ENCODE measurements at regions not wholly inside any gene's neighbourhood (a gene's known extent, or its start where the extent isn't known, plus 50 kb on each side); places are given as distances from the start of the nearest gene placed in this dataset.

DNA sequence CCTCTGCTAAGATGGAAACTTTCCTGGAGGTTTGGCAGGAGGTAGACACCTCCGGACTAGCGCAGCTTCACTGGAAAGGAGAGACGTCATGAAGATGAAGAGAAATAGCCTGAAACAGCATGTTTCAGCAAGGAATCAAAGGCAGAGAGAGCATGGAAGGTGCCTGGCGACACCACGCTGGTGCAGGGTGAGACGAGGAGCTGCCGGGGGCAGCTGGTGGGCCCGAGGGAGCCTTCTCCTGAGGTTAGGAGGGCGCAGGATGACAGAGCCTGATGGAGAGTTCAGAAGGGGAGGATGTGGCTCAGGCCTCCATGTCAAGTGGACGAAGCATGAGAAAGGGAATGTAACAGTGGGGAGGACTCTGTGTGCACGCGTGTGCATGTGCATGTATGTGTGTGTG lies 113.6 kb downstream of the TPRA1 start:
- Histone ChIP-seq H3K36me3 (replicated peaks in 1 of 2; ENCODE audit: control insufficient read depth in 2 of 2, insufficient read depth in 2 of 2, low read length in 2 of 2) (no peaks in the 10 kb centered on the region), H3K27me3 (ENCODE audit: control insufficient read depth in 3 of 3, insufficient read depth in 3 of 3, low read depth in 1 of 3, low read length in 3 of 3) (peaks cover 0 to 19% (median 0%) of the 10 kb centered on the region in 3 experiments), H3K4me1 (ENCODE audit: control insufficient read depth in 2 of 2, insufficient read depth in 1 of 2, low read depth in 1 of 2, low read length in 2 of 2) (peaks cover 7 to 8% of the 10 kb centered on the region in 2 donors), H3K9me3 (replicated peaks in 1 of 2; ENCODE audit: control insufficient read depth in 2 of 2, insufficient read depth in 1 of 2, low read depth in 1 of 2, low read length in 2 of 2) (peaks cover 0 to 2% of the 10 kb centered on the region in 2 donors), H3K4me3 (ENCODE audit: low read length in 2 of 2) (no peak overlapping the region), H3K27ac (replicated peaks; ENCODE audit: low read length) (no peak overlapping the region), H4K91ac (ENCODE audit: low read depth, low read length, poor library complexity) (peak overlapping the region; percentile 3), H3K14ac (ENCODE audit: low read length) (no peak overlapping the region), H2BK12ac (ENCODE audit: low read length) (no peak overlapping the region), H2BK5ac (ENCODE audit: low read length) (no peak overlapping the region), H4K8ac (ENCODE audit: low read depth, low read length) (no peak overlapping the region), H3K4me2 (ENCODE audit: insufficient read depth, low read length, poor library complexity, severe bottlenecking) (no peak overlapping the region), H3K18ac (ENCODE audit: low read length) (no peak overlapping the region), H3K79me1 (ENCODE audit: low read depth, low read length) (no peaks in the 10 kb centered on the region), H2BK15ac (ENCODE audit: low read length) (peak overlapping the region; percentile 59), H3K4ac (ENCODE audit: low read length) (no peak overlapping the region), H2AK5ac (ENCODE audit: low read depth, low read length) (peak overlapping the region; percentile 23), H3K23ac (ENCODE audit: low read depth, low read length, poor library complexity) (no peak overlapping the region), H3K9ac (ENCODE audit: low read depth, low read length, poor library complexity) (no peak overlapping the region), H2BK120ac (ENCODE audit: low read depth, low read length) (no peak overlapping the region), H2AFZ (ENCODE audit: low read length) (no peak overlapping the region)
- WGBS, 2 donors (ENCODE audit: extremely low coverage in 2 of 2, insufficient read length in 2 of 2, insufficient replicate concordance in 1 of 2): no CpG with 5 or more reads among the region's 12 CpGs
- DNase-seq (ENCODE audit: low spot score): no peak

GRCh38 chr3:127475975-127476705 lies 114.4 kb downstream of the TPRA1 start:
- DNase-seq (ENCODE audit: low spot score): no peak
- H2AFZ ChIP-seq (ENCODE audit: low read length): no peak overlapping the region

DNA sequence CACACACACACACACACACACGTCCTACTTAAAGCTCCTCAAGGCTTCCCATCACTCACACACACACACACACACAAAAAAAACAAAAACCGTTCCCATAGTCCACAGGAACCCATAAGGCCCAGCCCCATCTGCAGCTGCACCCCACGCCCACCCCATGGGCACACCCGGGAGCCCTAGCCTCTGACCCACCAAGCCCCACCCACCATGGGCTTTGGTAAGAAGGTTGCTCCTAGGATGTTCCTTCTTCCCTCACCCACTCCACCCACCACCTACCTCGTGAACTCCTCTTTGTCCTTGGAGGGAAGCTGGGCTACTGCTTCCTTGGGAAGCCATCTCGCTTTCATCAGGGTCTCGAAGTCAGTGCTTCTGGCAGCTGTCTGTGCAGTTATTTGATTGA lies 115.1 kb downstream of the TPRA1 start:
- Histone ChIP-seq H2BK15ac (ENCODE audit: low read length) (no peak overlapping the region), H3K9me3 (replicated peaks in 1 of 2; ENCODE audit: control insufficient read depth in 2 of 2, insufficient read depth in 1 of 2, low read depth in 1 of 2, low read length in 2 of 2) (peaks cover 0 to 2% of the 10 kb centered on the region in 2 donors), H3K14ac (ENCODE audit: low read length) (no peak overlapping the region), H3K4me1 (ENCODE audit: control insufficient read depth in 2 of 2, insufficient read depth in 1 of 2, low read depth in 1 of 2, low read length in 2 of 2) (peaks cover 7 to 8% of the 10 kb centered on the region in 2 donors), H3K4ac (ENCODE audit: low read length) (no peak overlapping the region), H3K79me1 (ENCODE audit: low read depth, low read length) (no peaks in the 10 kb centered on the region), H2AK5ac (ENCODE audit: low read depth, low read length) (no peak overlapping the region), H3K36me3 (replicated peaks in 1 of 2; ENCODE audit: control insufficient read depth in 2 of 2, insufficient read depth in 2 of 2, low read length in 2 of 2) (no peaks in the 10 kb centered on the region), H4K8ac (ENCODE audit: low read depth, low read length) (no peak overlapping the region), H2BK120ac (ENCODE audit: low read depth, low read length) (no peak overlapping the region), H3K4me3 (ENCODE audit: low read length in 2 of 2) (no peak overlapping the region), H4K91ac (ENCODE audit: low read depth, low read length, poor library complexity) (no peak overlapping the region), H2BK12ac (ENCODE audit: low read length) (no peak overlapping the region), H3K23ac (ENCODE audit: low read depth, low read length, poor library complexity) (no peak overlapping the region), H3K27me3 (ENCODE audit: control insufficient read depth in 3 of 3, insufficient read depth in 3 of 3, low read depth in 1 of 3, low read length in 3 of 3) (peaks cover 0 to 12% (median 0%) of the 10 kb centered on the region in 3 experiments), H3K27ac (replicated peaks; ENCODE audit: low read length) (no peak overlapping the region), H2AFZ (ENCODE audit: low read length) (no peak overlapping the region), H3K18ac (ENCODE audit: low read length) (no peak overlapping the region), H3K9ac (ENCODE audit: low read depth, low read length, poor library complexity) (no peak overlapping the region), H3K4me2 (ENCODE audit: insufficient read depth, low read length, poor library complexity, severe bottlenecking) (no peak overlapping the region), H2BK5ac (ENCODE audit: low read length) (no peak overlapping the region)
- no CpG with 5 or more reads among the region's 7 CpGs for WGBS, 2 donors (ENCODE audit: extremely low coverage in 2 of 2, insufficient read length in 2 of 2, insufficient replicate concordance in 1 of 2)
- no peak for DNase-seq (ENCODE audit: low spot score)

More at GRCh38 chr3:127475975-127476705, 114.4 kb downstream of the TPRA1 start:
- H3K4ac ChIP-seq (ENCODE audit: low read length): no peak overlapping the region
- peaks cover 7 to 8% of the 10 kb centered on the region in 2 donors for H3K4me1 ChIP-seq (ENCODE audit: control insufficient read depth in 2 of 2, insufficient read depth in 1 of 2, low read depth in 1 of 2, low read length in 2 of 2)
- no peak overlapping the region for H2BK120ac ChIP-seq (ENCODE audit: low read depth, low read length)
- H3K14ac ChIP-seq (ENCODE audit: low read length): no peak overlapping the region
- H3K36me3 ChIP-seq (replicated peaks in 1 of 2; ENCODE audit: control insufficient read depth in 2 of 2, insufficient read depth in 2 of 2, low read length in 2 of 2): no peaks in the 10 kb centered on the region
- H4K91ac ChIP-seq (ENCODE audit: low read depth, low read length, poor library complexity): no peak overlapping the region
- WGBS, 2 donors (ENCODE audit: extremely low coverage in 2 of 2, insufficient read length in 2 of 2, insufficient replicate concordance in 1 of 2): no CpG with 5 or more reads among the region's 6 CpGs
- no peak overlapping the region for H3K27ac ChIP-seq (replicated peaks; ENCODE audit: low read length)
- no peak overlapping the region for H2BK15ac ChIP-seq (ENCODE audit: low read length)
- H3K4me2 ChIP-seq (ENCODE audit: insufficient read depth, low read length, poor library complexity, severe bottlenecking): no peak overlapping the region
- no peak overlapping the region for H3K9ac ChIP-seq (ENCODE audit: low read depth, low read length, poor library complexity)
- peaks cover 0 to 19% (median 0%) of the 10 kb centered on the region in 3 experiments for H3K27me3 ChIP-seq (ENCODE audit: control insufficient read depth in 3 of 3, insufficient read depth in 3 of 3, low read depth in 1 of 3, low read length in 3 of 3)
- H3K4me3 ChIP-seq (ENCODE audit: low read length in 2 of 2): no peak overlapping the region
- no peak overlapping the region for H2AK5ac ChIP-seq (ENCODE audit: low read depth, low read length)
- no peak overlapping the region for H3K23ac ChIP-seq (ENCODE audit: low read depth, low read length, poor library complexity)
- H2BK5ac ChIP-seq (ENCODE audit: low read length): no peak overlapping the region
- H2BK12ac ChIP-seq (ENCODE audit: low read length): no peak overlapping the region
- no peak overlapping the region for H3K18ac ChIP-seq (ENCODE audit: low read length)
- peaks cover 0 to 2% of the 10 kb centered on the region in 2 donors for H3K9me3 ChIP-seq (replicated peaks in 1 of 2; ENCODE audit: control insufficient read depth in 2 of 2, insufficient read depth in 1 of 2, low read depth in 1 of 2, low read length in 2 of 2)
- H3K79me1 ChIP-seq (ENCODE audit: low read depth, low read length): no peaks in the 10 kb centered on the region
- H4K8ac ChIP-seq (ENCODE audit: low read depth, low read length): no peak overlapping the region

DNA sequence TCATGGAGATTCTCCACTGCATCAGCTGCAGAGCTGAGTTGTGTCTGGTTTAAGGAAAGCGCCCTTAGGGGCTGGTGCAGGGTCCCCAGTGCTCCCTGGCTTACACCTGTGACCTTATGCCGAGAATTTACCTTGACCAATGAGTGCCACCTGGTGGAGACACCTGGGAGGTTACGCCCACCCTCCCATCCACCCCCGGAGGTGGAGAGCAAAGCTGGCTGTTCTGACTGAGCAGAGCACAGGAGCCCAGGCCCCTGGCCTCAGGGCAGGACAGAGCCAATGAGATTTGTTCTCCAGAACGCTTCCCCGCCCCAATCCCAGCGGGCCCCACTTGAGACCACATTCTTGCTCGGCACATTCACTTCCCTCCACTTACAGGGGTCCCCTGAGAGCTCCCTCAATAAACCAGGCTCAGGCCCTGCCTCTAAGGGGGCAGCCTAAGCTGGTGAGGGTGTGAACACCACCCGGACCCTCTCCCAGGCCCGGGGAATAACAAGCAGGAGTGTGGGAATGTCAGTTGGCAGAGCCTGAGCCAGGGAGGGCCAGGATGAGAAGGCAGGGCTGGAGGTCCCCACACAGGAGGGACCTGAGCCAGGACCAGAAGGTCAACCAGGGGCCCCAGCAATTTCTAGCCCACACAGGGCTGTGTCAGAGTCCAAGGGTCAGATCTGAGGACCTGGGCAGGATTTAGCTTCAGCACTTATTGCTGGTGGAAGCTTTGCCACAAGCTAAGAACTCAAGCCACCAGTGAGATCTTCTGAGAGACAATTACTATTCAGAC lies 117.1 kb downstream of the TPRA1 start:
- Histone ChIP-seq H2AK5ac (ENCODE audit: low read depth, low read length) (no peak overlapping the region), H3K9me3 (replicated peaks in 1 of 2; ENCODE audit: control insufficient read depth in 2 of 2, insufficient read depth in 1 of 2, low read depth in 1 of 2, low read length in 2 of 2) (peaks cover 0 to 2% of the 10 kb centered on the region in 2 donors), H3K27me3 (ENCODE audit: control insufficient read depth in 3 of 3, insufficient read depth in 3 of 3, low read depth in 1 of 3, low read length in 3 of 3) (peaks cover 0 to 11% (median 0%) of the 10 kb centered on the region in 3 experiments), H2BK5ac (ENCODE audit: low read length) (no peak overlapping the region), H3K36me3 (replicated peaks in 1 of 2; ENCODE audit: control insufficient read depth in 2 of 2, insufficient read depth in 2 of 2, low read length in 2 of 2) (no peaks in the 10 kb centered on the region), H3K4me1 (ENCODE audit: control insufficient read depth in 2 of 2, insufficient read depth in 1 of 2, low read depth in 1 of 2, low read length in 2 of 2) (peaks cover 0 to 3% of the 10 kb centered on the region in 2 donors), H4K8ac (ENCODE audit: low read depth, low read length) (no peak overlapping the region), H2BK12ac (ENCODE audit: low read length) (peak overlapping the region; percentile 69), H3K27ac (replicated peaks; ENCODE audit: low read length) (no peak overlapping the region), H3K18ac (ENCODE audit: low read length) (peak overlapping the region; percentile 36), H3K14ac (ENCODE audit: low read length) (no peak overlapping the region), H4K91ac (ENCODE audit: low read depth, low read length, poor library complexity) (no peak overlapping the region), H3K4ac (ENCODE audit: low read length) (no peak overlapping the region), H3K23ac (ENCODE audit: low read depth, low read length, poor library complexity) (no peak overlapping the region), H2BK120ac (ENCODE audit: low read depth, low read length) (no peak overlapping the region), H3K4me2 (ENCODE audit: insufficient read depth, low read length, poor library complexity, severe bottlenecking) (no peak overlapping the region), H2BK15ac (ENCODE audit: low read length) (no peak overlapping the region), H3K79me1 (ENCODE audit: low read depth, low read length) (no peaks in the 10 kb centered on the region), H2AFZ (ENCODE audit: low read length) (no peak overlapping the region), H3K9ac (ENCODE audit: low read depth, low read length, poor library complexity) (no peak overlapping the region), H3K4me3 (ENCODE audit: low read length in 2 of 2) (no peak overlapping the region)
- WGBS, 2 donors (ENCODE audit: extremely low coverage in 2 of 2, insufficient read length in 2 of 2, insufficient replicate concordance in 1 of 2): no CpG with 5 or more reads among the region's 10 CpGs
- DNase-seq (ENCODE audit: low spot score): no peak

Measured in neuronal stem cell (in vitro differentiated cells).